Breast epithelium (tissue), 3 donors: ENCODE measurements at regions not wholly inside any gene's neighbourhood (a gene's known extent, or its start where the extent isn't known, plus 50 kb on each side); places are given as distances from the start of the nearest gene placed in this dataset.

Source experiments
- CTCF ChIP-seq, 3 donors: fragments of 450-650 bp; IDR thresholded peaks; one replicate each; pipeline ENCODE4 v1.5.1; 2016 to 2017; ENCODE audit warnings: antibody characterized with exemption in 3 of 3, mild to moderate bottlenecking in 3 of 3, moderate library complexity in 3 of 3
- POLR2A ChIP-seq: fragments of 450-650 bp; IDR thresholded peaks from one replicate; pipeline ENCODE4 v1.6.1; 2016; ENCODE audit warnings: antibody characterized with exemption, mild to moderate bottlenecking, moderate library complexity
- POLR2AphosphoS5 ChIP-seq, 3 donors: sonication (generic); formaldehyde crosslinking; IDR thresholded peaks; one replicate each; pipeline ENCODE4 v1.6.1; 2017; ENCODE audit warnings: antibody characterized with exemption in 3 of 3

- no peak for TF ChIP-seq CTCF (IDR thresholded peaks at IDR 0.05)
- TF ChIP-seq POLR2A = no peak
- no peak for TF ChIP-seq POLR2AphosphoS5 (IDR thresholded peaks at IDR 0.05)
Observed at GRCh38 chr4:136516371-136516770, 1015.9 kb downstream of the PCDH18 start.
